Activated naive CD8-positive, alpha-beta T cell treated with anti-CD3 and anti-CD28 coated beads, Interleukin-2, amount 50 U/mL, for 24 hours (primary cell): ENCODE measurements at regions not wholly inside any gene's neighbourhood (a gene's known extent, or its start where the extent isn't known, plus 50 kb on each side); places are given as distances from the start of the nearest gene placed in this dataset.
"Not testable (repeated sequence)": the region's sequence is repeated elsewhere in the genome, so short reads cannot be mapped to it uniquely, and the experiment has no call there.

ENCODE experiments used
- ATAC-seq: fragments of 150-1000 bp; cut with Tn5 transposase; one replicate; pipeline ENCODE4 v1.10.0; 2021
- DNase-seq: peaks from one replicate; pipeline ENCODE4 v3.0.0; 2021
- H3K27ac Mint-ChIP-seq: one replicate; pipeline ENCODE4 v1.8.0; 2021; ENCODE audit warnings: mild to moderate bottlenecking, mixed read lengths
- H3K27me3 Mint-ChIP-seq: one replicate; pipeline ENCODE4 v1.8.0; 2021; ENCODE audit warnings: mixed read lengths
- H3K36me3 Mint-ChIP-seq: one replicate; pipeline ENCODE4 v1.8.0; 2021; ENCODE audit warnings: low read depth, mixed read lengths
- H3K4me1 Mint-ChIP-seq: one replicate; pipeline ENCODE4 v1.8.0; 2021; ENCODE audit warnings: mixed read lengths
- H3K4me3 Mint-ChIP-seq: one replicate; pipeline ENCODE4 v1.8.0; 2021; ENCODE audit warnings: mild to moderate bottlenecking, moderate library complexity, mixed read lengths
- H3K9me3 Mint-ChIP-seq: one replicate; pipeline ENCODE4 v1.8.0; 2021; ENCODE audit warnings: mixed read lengths

- Mint-ChIP-seq H3K27me3 (no peaks in the 10 kb centered on the region), H3K9me3 (peaks cover 29% of the 10 kb centered on the region), H3K4me3 (no peak overlapping the region), H3K27ac (no peak overlapping the region), H3K4me1 (no peaks in the 10 kb centered on the region), H3K36me3 (no peaks in the 10 kb centered on the region)
- ATAC-seq (no peak), DNase-seq (no peak)
Measured at GRCh38 chr14:83575301-83575700, 1954.6 kb upstream of the FLRT2 start.

- Mint-ChIP-seq H3K4me3 (no peak overlapping the region), H3K9me3 (peaks cover 12% of the 10 kb centered on the region), H3K36me3 (no peaks in the 10 kb centered on the region), H3K27me3 (no peaks in the 10 kb centered on the region), H3K27ac (no peak overlapping the region), H3K4me1 (no peaks in the 10 kb centered on the region)
- DNase-seq (no peak), ATAC-seq (no peak)
Measured at GRCh38 chr14:83583201-83583600, 1946.7 kb upstream of the FLRT2 start.

- Mint-ChIP-seq H3K9me3 (peaks cover 20% of the 10 kb centered on the region), H3K27me3 (no peaks in the 10 kb centered on the region), H3K27ac (no peak overlapping the region), H3K4me1 (no peaks in the 10 kb centered on the region), H3K36me3 (no peaks in the 10 kb centered on the region), H3K4me3 (no peak overlapping the region)
- no peak for ATAC-seq
- DNase-seq: no peak
Measured at GRCh38 chr14:83594874-83595273, 1935.1 kb upstream of the FLRT2 start.

- H3K4me1 Mint-ChIP-seq: no peaks in the 10 kb centered on the region
- ATAC-seq (no peak), DNase-seq (no peak)
- H3K27me3 Mint-ChIP-seq: no peaks in the 10 kb centered on the region
- H3K27ac Mint-ChIP-seq: no peak overlapping the region
- H3K36me3 Mint-ChIP-seq: no peaks in the 10 kb centered on the region
- peaks cover 35% of the 10 kb centered on the region for H3K9me3 Mint-ChIP-seq
- H3K4me3 Mint-ChIP-seq: no peak overlapping the region
Measured at GRCh38 chr14:83607682-83608081, 1922.3 kb upstream of the FLRT2 start.

GRCh38 chr14:83611491-83611890, 1918.5 kb upstream of the FLRT2 start:
- Mint-ChIP-seq H3K4me1 (no peaks in the 10 kb centered on the region), H3K4me3 (no peak overlapping the region), H3K27me3 (no peaks in the 10 kb centered on the region), H3K9me3 (peaks cover 13% of the 10 kb centered on the region), H3K27ac (no peak overlapping the region), H3K36me3 (no peaks in the 10 kb centered on the region)
- DNase-seq (no peak), ATAC-seq (no peak)

- H3K27ac Mint-ChIP-seq: no peak overlapping the region
- H3K4me1 Mint-ChIP-seq: no peaks in the 10 kb centered on the region
- H3K4me3 Mint-ChIP-seq: no peak overlapping the region
- no peaks in the 10 kb centered on the region for H3K36me3 Mint-ChIP-seq
- no peak for DNase-seq
- no peak for ATAC-seq
- no peaks in the 10 kb centered on the region for H3K27me3 Mint-ChIP-seq
- H3K9me3 Mint-ChIP-seq: peaks cover 9% of the 10 kb centered on the region
Measured at GRCh38 chr14:83611906-83612390, 1918.0 kb upstream of the FLRT2 start.

- no peak for DNase-seq
- Mint-ChIP-seq H3K4me1 (no peaks in the 10 kb centered on the region), H3K36me3 (no peaks in the 10 kb centered on the region), H3K27ac (no peak overlapping the region), H3K4me3 (no peak overlapping the region), H3K9me3 (peaks cover 19% of the 10 kb centered on the region), H3K27me3 (no peaks in the 10 kb centered on the region)
- no peak for ATAC-seq
Measured at GRCh38 chr14:83614956-83615355, 1915.0 kb upstream of the FLRT2 start.

- no peak overlapping the region for H3K4me3 Mint-ChIP-seq
- no peak for ATAC-seq
- H3K27ac Mint-ChIP-seq: no peak overlapping the region
Measured at GRCh38 chr14:83624541-83624940, 1905.4 kb upstream of the FLRT2 start.

GRCh38 chr14:83632375-83632774, 1897.6 kb upstream of the FLRT2 start:
- no peaks in the 10 kb centered on the region for H3K36me3 Mint-ChIP-seq
- H3K27me3 Mint-ChIP-seq: no peaks in the 10 kb centered on the region
- ATAC-seq (no peak), DNase-seq (no peak)
- no peak overlapping the region for H3K27ac Mint-ChIP-seq
- peaks cover 19% of the 10 kb centered on the region for H3K9me3 Mint-ChIP-seq
- H3K4me1 Mint-ChIP-seq: no peaks in the 10 kb centered on the region
- H3K4me3 Mint-ChIP-seq: no peak overlapping the region

More at GRCh38 chr14:83624541-83624940, 1905.4 kb upstream of the FLRT2 start:
- H3K27me3 Mint-ChIP-seq: no peaks in the 10 kb centered on the region
- H3K36me3 Mint-ChIP-seq: no peaks in the 10 kb centered on the region
- no peak for DNase-seq
- H3K9me3 Mint-ChIP-seq: peaks cover 12% of the 10 kb centered on the region
- H3K4me1 Mint-ChIP-seq: no peaks in the 10 kb centered on the region

GRCh38 chr14:83638748-83639504, 1891.0 kb upstream of the FLRT2 start:
- H3K27ac Mint-ChIP-seq: no peak overlapping the region
- DNase-seq (no peak), ATAC-seq (no peak)
- no peaks in the 10 kb centered on the region for H3K36me3 Mint-ChIP-seq
- no peak overlapping the region for H3K4me3 Mint-ChIP-seq
- no peaks in the 10 kb centered on the region for H3K4me1 Mint-ChIP-seq
- peaks cover 16% of the 10 kb centered on the region for H3K9me3 Mint-ChIP-seq
- no peaks in the 10 kb centered on the region for H3K27me3 Mint-ChIP-seq

GRCh38 chr14:83639505-83639875, 1890.5 kb upstream of the FLRT2 start:
- DNase-seq, H3K4me3 Mint-ChIP-seq, ATAC-seq, H3K27ac Mint-ChIP-seq, H3K27me3 Mint-ChIP-seq, H3K36me3 Mint-ChIP-seq, H3K4me1 Mint-ChIP-seq: not testable (repeated sequence)
- H3K9me3 Mint-ChIP-seq: peaks cover 16% of the 10 kb centered on the region

GRCh38 chr14:83646228-83646627, 1883.7 kb upstream of the FLRT2 start:
- no peak overlapping the region for H3K4me3 Mint-ChIP-seq
- no peak overlapping the region for H3K27ac Mint-ChIP-seq
- ATAC-seq (no peak), DNase-seq (no peak)
- H3K36me3 Mint-ChIP-seq: no peaks in the 10 kb centered on the region
- no peaks in the 10 kb centered on the region for H3K27me3 Mint-ChIP-seq
- peaks cover 12% of the 10 kb centered on the region for H3K9me3 Mint-ChIP-seq
- H3K4me1 Mint-ChIP-seq: no peaks in the 10 kb centered on the region

GRCh38 chr14:83660597-83660996, 1869.3 kb upstream of the FLRT2 start:
- no peak for ATAC-seq
- H3K27ac Mint-ChIP-seq: no peak overlapping the region

GRCh38 chr14:83664389-83664788, 1865.6 kb upstream of the FLRT2 start:
- DNase-seq (no peak), ATAC-seq (no peak)
- no peaks in the 10 kb centered on the region for H3K36me3 Mint-ChIP-seq
- H3K4me1 Mint-ChIP-seq: no peaks in the 10 kb centered on the region
- H3K27ac Mint-ChIP-seq: no peak overlapping the region
- no peak overlapping the region for H3K4me3 Mint-ChIP-seq
- no peaks in the 10 kb centered on the region for H3K27me3 Mint-ChIP-seq
- H3K9me3 Mint-ChIP-seq: peaks cover 3% of the 10 kb centered on the region

More at GRCh38 chr14:83660597-83660996, 1869.3 kb upstream of the FLRT2 start:
- no peak for DNase-seq
- Mint-ChIP-seq H3K9me3 (peaks cover 19% of the 10 kb centered on the region), H3K27me3 (no peaks in the 10 kb centered on the region), H3K4me1 (no peaks in the 10 kb centered on the region), H3K36me3 (no peaks in the 10 kb centered on the region), H3K4me3 (no peak overlapping the region)

GRCh38 chr14:83689265-83689664, 1840.7 kb upstream of the FLRT2 start:
- no peak for ATAC-seq
- H3K4me1 Mint-ChIP-seq: no peaks in the 10 kb centered on the region
- no peaks in the 10 kb centered on the region for H3K27me3 Mint-ChIP-seq
- H3K27ac Mint-ChIP-seq: no peak overlapping the region
- no peaks in the 10 kb centered on the region for H3K36me3 Mint-ChIP-seq
- no peak for DNase-seq
- peaks cover 20% of the 10 kb centered on the region for H3K9me3 Mint-ChIP-seq
- no peak overlapping the region for H3K4me3 Mint-ChIP-seq

- H3K4me1 Mint-ChIP-seq: no peaks in the 10 kb centered on the region
- no peak overlapping the region for H3K4me3 Mint-ChIP-seq
- H3K27ac Mint-ChIP-seq: no peak overlapping the region
- no peaks in the 10 kb centered on the region for H3K36me3 Mint-ChIP-seq
- ATAC-seq: no peak
- H3K27me3 Mint-ChIP-seq: no peaks in the 10 kb centered on the region
- no peak for DNase-seq
- H3K9me3 Mint-ChIP-seq: no peaks in the 10 kb centered on the region
Measured at GRCh38 chr14:83697099-83697498, 1832.8 kb upstream of the FLRT2 start.
